ENCODE measurements at regions not wholly inside any gene's neighbourhood (a gene's known extent, or its start where the extent isn't known, plus 50 kb on each side); places are given as distances from the start of the nearest gene placed in this dataset.

DNA sequence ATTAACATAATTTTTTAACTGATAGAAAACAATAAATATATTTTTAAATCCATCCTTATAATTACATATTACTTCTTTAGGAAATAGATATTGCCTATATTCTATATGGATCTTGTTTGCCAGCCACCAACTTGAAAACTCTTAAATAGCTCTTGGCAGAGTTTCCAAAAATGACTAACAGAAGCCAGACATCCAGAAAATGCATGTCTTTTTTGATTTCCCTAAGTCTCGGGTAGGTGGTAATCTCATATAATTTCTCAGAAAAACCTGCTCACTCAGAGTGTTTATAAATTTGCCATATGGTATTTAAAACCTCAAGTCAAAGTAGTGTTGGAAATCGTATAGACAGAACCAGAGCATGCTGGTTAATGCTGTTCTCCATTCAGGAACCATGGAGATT lies 360.4 kb upstream of the FOXG1 start:
- Histone ChIP-seq H3K27ac (ENCODE audit: low read length) (peak overlapping the region; percentile 44), H3K36me3 (ENCODE audit: control insufficient read depth, insufficient read depth, low read length) (no peaks in the 10 kb centered on the region), H3K4me3 (ENCODE audit: low read length) (no peak overlapping the region), H3K4me1 (ENCODE audit: control insufficient read depth, insufficient read depth, low read length) (peaks cover 7% of the 10 kb centered on the region), H3K9me3 (replicated peaks; ENCODE audit: control insufficient read depth, low read depth, low read length) (no peaks in the 10 kb centered on the region), H3K27me3 (ENCODE audit: control insufficient read depth, insufficient read depth, low read length) (no peaks in the 10 kb centered on the region)
- WGBS (ENCODE audit: insufficient coverage), result 17% methylated on average over 1 of the region's 2 CpGs
- peak; percentile 37 for DNase-seq

DNA sequence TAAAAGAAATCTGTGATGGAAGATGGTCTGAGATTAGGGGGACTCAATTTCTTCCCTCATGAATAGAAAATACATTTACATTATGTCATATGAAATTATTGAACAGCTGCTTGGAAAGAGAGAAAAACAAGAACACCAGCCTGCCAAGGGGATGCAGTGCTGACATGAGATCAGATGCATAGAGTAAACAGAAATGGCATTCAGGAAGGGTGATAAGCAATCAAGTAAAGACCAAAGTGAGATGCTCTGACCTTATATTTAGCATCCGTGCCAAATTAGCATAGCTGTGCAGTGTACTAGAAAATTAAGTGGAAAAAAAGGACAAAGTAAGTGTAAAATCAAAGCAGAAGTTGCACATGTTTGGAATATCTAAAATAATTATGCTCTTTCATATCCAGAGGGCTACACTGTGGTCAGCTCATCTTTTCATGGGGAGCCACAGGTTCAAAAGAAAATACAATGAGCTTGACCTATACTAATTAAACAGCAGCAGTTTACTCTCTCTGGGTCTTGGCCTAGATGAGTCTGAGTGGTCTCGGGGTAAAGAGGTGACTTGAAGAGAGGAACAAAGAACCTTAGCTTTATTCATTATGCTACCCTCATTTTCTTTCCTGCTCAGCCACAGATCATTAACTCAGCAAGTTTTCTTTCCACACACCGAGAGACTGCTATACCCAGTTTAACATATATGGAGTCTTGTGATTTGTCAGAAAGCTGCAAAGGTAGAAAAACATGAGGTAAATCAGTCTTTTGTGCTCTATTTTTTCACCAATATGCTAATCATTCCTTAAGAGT lies 359.4 kb upstream of the FOXG1 start:
- peak overlapping the region; percentile 49 for H3K27ac ChIP-seq (ENCODE audit: low read length)
- peaks cover 7% of the 10 kb centered on the region for H3K4me1 ChIP-seq (ENCODE audit: control insufficient read depth, insufficient read depth, low read length)
- no peak overlapping the region for H3K4me3 ChIP-seq (ENCODE audit: low read length)
- no CpG with 5 or more reads among the region's 3 CpGs for WGBS (ENCODE audit: insufficient coverage)
- DNase-seq, result peak; percentile 57
- H3K27me3 ChIP-seq (ENCODE audit: control insufficient read depth, insufficient read depth, low read length), result no peaks in the 10 kb centered on the region
- no peaks in the 10 kb centered on the region for H3K9me3 ChIP-seq (replicated peaks; ENCODE audit: control insufficient read depth, low read depth, low read length)
- no peaks in the 10 kb centered on the region for H3K36me3 ChIP-seq (ENCODE audit: control insufficient read depth, insufficient read depth, low read length)

DNA sequence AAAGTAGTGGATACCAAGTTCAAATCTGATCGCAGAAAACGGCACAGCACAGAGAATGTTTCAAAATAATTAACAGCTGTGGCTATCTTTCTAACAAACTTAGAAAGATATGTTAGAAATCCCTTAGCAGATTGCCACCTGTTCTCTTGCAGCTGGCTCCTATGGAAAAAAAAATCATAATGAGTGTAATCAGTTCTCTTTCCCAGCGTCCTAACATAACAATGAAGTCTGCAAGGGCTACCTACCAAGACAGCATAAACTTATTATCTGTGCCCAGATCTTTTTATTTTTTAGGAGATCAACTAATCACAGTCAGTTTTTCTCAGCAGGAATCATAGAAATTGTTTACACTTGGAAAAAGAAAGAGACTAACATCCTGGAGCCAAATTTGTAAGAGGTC lies 358.6 kb upstream of the FOXG1 start:
- Histone ChIP-seq H3K4me3 (ENCODE audit: low read length) (no peak overlapping the region), H3K9me3 (replicated peaks; ENCODE audit: control insufficient read depth, low read depth, low read length) (no peaks in the 10 kb centered on the region), H3K27me3 (ENCODE audit: control insufficient read depth, insufficient read depth, low read length) (no peaks in the 10 kb centered on the region), H3K27ac (ENCODE audit: low read length) (peak overlapping the region; percentile 59), H3K4me1 (ENCODE audit: control insufficient read depth, insufficient read depth, low read length) (peaks cover 7% of the 10 kb centered on the region), H3K36me3 (ENCODE audit: control insufficient read depth, insufficient read depth, low read length) (no peaks in the 10 kb centered on the region)
- DNase-seq, result peak; percentile 63
- 17% methylated on average over 1 of the region's 3 CpGs for WGBS (ENCODE audit: insufficient coverage)

DNA sequence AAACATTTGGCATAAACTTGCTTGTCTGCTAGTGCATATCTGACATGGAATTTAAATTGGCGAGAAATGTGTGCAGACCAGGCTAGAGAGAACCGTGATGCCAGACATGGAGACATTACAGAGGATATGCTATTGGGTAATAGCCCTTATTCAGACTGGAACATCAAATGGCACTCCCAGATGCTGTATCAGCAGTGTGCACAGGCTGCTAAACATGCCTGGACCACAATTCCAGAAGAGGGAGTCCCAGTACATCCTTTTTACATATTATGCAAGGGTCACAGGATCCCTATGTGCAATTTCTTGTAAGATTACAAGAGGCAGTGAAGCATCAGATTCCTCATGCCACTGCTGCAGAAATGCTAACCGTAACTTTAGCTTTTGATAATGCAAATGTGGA lies 354.5 kb upstream of the FOXG1 start:
- Histone ChIP-seq H3K36me3 (ENCODE audit: control insufficient read depth, insufficient read depth, low read length) (no peaks in the 10 kb centered on the region), H3K9me3 (replicated peaks; ENCODE audit: control insufficient read depth, low read depth, low read length) (peaks cover 2% of the 10 kb centered on the region), H3K4me1 (ENCODE audit: control insufficient read depth, insufficient read depth, low read length) (peaks cover 5% of the 10 kb centered on the region), H3K27ac (ENCODE audit: low read length) (no peak overlapping the region), H3K4me3 (ENCODE audit: low read length) (no peak overlapping the region), H3K27me3 (ENCODE audit: control insufficient read depth, insufficient read depth, low read length) (no peaks in the 10 kb centered on the region)
- WGBS (ENCODE audit: insufficient coverage), result no CpG with 5 or more reads among the region's 3 CpGs
- peak; percentile 16 for DNase-seq

DNA sequence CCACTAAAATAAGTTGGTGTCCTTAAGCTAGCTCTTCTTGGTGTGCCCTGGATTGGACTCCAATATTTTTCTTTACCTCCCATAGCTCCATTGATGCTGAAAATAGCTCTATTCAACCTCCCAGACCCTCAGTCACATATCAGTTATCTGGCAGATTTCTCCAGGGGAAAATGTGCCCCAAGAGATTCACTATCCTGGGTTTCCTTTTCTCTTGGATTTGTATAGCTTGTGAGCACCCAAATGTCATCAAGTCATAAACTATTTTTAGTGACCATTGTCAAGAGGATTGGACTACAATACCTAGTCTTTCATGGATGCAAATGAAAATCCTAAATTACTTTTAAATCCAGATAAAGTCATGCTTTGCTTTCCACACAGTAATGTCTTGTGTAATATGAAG lies 339.6 kb upstream of the FOXG1 start:
- H3K27ac ChIP-seq (ENCODE audit: low read length), result no peak overlapping the region
- no peak overlapping the region for H3K4me3 ChIP-seq (ENCODE audit: low read length)
- H3K27me3 ChIP-seq (ENCODE audit: control insufficient read depth, insufficient read depth, low read length), result no peaks in the 10 kb centered on the region
- no peaks in the 10 kb centered on the region for H3K4me1 ChIP-seq (ENCODE audit: control insufficient read depth, insufficient read depth, low read length)
- no peaks in the 10 kb centered on the region for H3K36me3 ChIP-seq (ENCODE audit: control insufficient read depth, insufficient read depth, low read length)
- DNase-seq, result no peak
- peaks cover 6% of the 10 kb centered on the region for H3K9me3 ChIP-seq (replicated peaks; ENCODE audit: control insufficient read depth, low read depth, low read length)

DNA sequence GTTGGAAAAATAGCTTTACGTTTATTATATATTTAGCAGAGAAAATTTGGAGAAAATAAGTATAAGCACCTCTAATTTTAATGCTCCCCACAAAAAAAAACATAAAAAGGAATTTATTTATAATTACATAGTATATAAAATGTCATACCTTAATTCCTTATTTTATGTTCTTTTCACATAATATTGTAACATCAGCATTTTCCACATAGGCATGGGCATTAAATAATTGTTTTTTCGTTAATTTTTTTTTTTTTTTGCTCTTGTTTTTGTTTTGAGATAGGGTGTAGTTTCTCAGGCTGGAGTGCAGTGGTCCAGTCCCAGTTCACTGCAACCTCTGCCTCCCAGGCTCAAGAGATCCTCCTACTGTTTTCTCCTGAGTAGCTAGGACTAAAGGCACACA lies 329.8 kb upstream of the FOXG1 start:
- Histone ChIP-seq H3K4me1 (ENCODE audit: control insufficient read depth, insufficient read depth, low read length) (no peaks in the 10 kb centered on the region), H3K9me3 (replicated peaks; ENCODE audit: control insufficient read depth, low read depth, low read length) (no peaks in the 10 kb centered on the region), H3K27ac (ENCODE audit: low read length) (no peak overlapping the region), H3K4me3 (ENCODE audit: low read length) (no peak overlapping the region), H3K27me3 (ENCODE audit: control insufficient read depth, insufficient read depth, low read length) (no peaks in the 10 kb centered on the region), H3K36me3 (ENCODE audit: control insufficient read depth, insufficient read depth, low read length) (no peaks in the 10 kb centered on the region)
- DNase-seq, result no peak
- no CpG with 5 or more reads among the region's 2 CpGs for WGBS (ENCODE audit: insufficient coverage)

DNA sequence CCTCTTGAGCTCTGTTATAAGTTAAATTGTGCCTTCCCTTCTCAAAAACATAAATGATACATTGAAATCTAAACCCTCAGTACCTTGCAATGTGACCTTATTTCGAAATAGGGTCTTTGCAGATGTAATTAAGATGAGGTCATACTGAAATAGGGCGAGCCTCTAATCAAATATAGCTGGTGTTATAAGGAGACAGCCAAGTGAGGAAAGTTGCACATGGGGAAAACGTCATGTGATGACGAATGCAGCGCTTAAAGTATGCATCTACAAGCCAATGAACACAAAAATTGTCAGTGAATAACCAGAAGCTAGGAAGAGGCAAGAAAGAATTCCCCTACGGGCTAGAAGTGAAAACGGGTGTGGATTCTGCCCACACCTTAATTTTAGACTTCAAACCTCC lies 305.2 kb upstream of the FOXG1 start:
- Histone ChIP-seq H3K4me3 (ENCODE audit: low read length) (no peak overlapping the region), H3K9me3 (replicated peaks; ENCODE audit: control insufficient read depth, low read depth, low read length) (peaks cover 3% of the 10 kb centered on the region), H3K27me3 (ENCODE audit: control insufficient read depth, insufficient read depth, low read length) (no peaks in the 10 kb centered on the region), H3K36me3 (ENCODE audit: control insufficient read depth, insufficient read depth, low read length) (no peaks in the 10 kb centered on the region), H3K4me1 (ENCODE audit: control insufficient read depth, insufficient read depth, low read length) (no peaks in the 10 kb centered on the region), H3K27ac (ENCODE audit: low read length) (no peak overlapping the region)
- 77% methylated on average over 2 of the region's 7 CpGs for WGBS (ENCODE audit: insufficient coverage)
- no peak for DNase-seq

DNA sequence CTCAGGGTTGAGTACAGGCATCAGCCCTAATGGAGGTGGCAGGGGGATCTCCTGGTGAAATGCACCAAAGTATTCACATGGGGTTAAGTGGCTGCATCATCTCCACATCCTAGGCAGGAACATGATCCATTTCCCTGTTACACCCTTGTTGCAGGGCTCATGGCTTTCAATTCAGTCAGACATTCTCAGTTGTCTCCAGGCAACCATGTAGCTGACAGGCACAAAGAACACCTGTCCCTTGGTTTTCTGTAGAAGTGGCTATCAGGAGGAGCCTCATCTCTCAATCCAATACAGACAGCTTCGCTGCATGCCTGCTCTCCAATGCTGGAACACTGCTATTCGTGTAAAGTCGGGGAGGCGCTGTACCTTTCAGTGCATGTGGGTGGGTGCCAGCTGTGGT lies 299.0 kb upstream of the FOXG1 start:
- H3K4me3 ChIP-seq (ENCODE audit: low read length), result no peak overlapping the region
- peaks cover 3% of the 10 kb centered on the region for H3K9me3 ChIP-seq (replicated peaks; ENCODE audit: control insufficient read depth, low read depth, low read length)
- DNase-seq, result peak; percentile 52
- peaks cover 14% of the 10 kb centered on the region for H3K4me1 ChIP-seq (ENCODE audit: control insufficient read depth, insufficient read depth, low read length)
- WGBS (ENCODE audit: insufficient coverage), result 95% methylated on average over 3 of the region's 4 CpGs
- H3K27me3 ChIP-seq (ENCODE audit: control insufficient read depth, insufficient read depth, low read length), result no peaks in the 10 kb centered on the region
- H3K27ac ChIP-seq (ENCODE audit: low read length), result peak overlapping the region; percentile 81
- no peaks in the 10 kb centered on the region for H3K36me3 ChIP-seq (ENCODE audit: control insufficient read depth, insufficient read depth, low read length)

DNA sequence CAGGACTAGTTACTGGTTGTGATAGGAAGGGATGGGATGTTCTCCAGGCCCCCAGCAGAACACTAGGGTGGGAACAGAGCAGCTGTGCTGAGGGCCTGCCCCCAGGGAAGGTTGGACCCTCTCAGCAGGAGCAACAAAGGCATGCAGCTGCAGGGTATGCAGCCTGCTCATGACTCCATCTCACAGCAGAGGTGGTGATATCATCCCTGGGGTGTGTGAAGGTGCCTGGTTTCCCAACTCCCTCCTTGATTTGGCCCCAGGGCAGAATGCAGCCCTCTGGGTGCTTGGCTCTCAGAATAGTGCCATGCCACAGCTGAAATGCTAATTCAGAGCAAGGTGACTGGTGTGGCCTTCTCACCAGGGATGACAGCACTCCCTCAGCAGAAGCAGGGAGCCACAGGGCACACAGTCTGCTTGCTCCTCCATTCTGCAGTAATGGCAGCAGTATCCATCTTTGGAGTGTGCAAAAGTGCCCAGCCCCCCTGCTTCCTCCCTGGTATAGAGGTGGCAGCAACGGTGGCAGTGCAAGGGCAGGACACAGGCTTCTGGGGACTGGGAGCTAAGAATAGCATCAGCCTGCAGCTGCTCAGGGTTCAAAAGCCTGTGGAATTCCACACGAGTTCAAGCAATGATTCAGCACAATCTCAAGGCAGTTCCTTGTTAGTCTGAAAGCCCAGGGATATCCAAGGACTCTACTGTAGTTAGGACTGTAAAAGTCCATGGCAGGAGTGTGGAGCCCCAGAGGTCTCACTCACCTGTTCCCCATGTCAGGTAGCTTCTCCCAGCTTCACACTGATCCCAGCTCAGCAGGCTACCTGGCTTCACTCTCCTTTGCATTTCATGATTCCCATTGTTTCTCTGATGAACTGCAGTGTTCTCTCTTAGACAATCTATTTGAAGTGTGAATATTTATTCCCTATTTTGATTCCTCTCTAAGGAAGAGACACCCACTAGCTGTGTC lies 298.1 kb upstream of the FOXG1 start:
- WGBS (ENCODE audit: insufficient coverage), result 67% methylated on average over 1 of the region's 2 CpGs
- DNase-seq, result peak; percentile 55
- Histone ChIP-seq H3K4me1 (ENCODE audit: control insufficient read depth, insufficient read depth, low read length) (peaks cover 14% of the 10 kb centered on the region), H3K9me3 (replicated peaks; ENCODE audit: control insufficient read depth, low read depth, low read length) (peaks cover 3% of the 10 kb centered on the region), H3K27me3 (ENCODE audit: control insufficient read depth, insufficient read depth, low read length) (no peaks in the 10 kb centered on the region), H3K27ac (ENCODE audit: low read length) (peak overlapping the region; percentile 81), H3K4me3 (ENCODE audit: low read length) (no peak overlapping the region), H3K36me3 (ENCODE audit: control insufficient read depth, insufficient read depth, low read length) (no peaks in the 10 kb centered on the region)

DNA sequence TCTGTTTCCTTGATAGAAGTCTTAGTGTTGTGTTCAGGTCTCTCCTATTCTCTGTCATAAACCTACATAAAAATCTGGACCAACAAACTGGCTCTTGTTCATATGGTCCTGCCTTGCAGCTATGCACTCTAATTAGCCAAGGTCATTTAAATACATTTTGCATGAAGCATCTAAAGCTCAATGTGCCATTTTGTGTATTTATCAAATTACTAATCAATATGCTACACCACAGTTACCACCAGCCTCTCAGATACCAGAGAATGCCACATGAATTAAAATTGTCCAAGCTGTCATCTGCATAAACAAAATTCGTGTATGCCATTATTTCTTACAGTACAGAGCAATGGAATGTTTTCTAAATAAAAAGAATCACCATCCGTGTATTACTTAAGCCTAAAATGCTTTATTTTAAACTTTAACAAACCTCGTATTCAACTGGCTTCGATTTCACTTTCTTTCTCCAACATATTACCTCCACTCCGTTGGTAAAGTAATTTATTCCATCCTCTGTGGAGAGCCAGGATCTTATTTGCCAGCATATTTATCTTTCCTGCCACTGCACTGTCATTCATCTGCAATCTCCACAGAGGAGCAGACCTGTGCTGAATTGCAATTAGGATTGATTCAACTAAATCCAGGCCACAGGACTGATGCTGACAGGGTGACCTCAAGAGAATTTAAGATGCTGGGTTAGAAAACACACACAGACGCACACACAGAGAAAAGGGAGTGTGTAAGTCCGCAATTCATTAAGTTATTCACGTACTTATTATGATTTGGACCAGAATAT lies 284.1 kb upstream of the FOXG1 start:
- 47% methylated on average over 3 of the region's 8 CpGs for WGBS (ENCODE audit: insufficient coverage)
- Histone ChIP-seq H3K27me3 (ENCODE audit: control insufficient read depth, insufficient read depth, low read length) (no peaks in the 10 kb centered on the region), H3K27ac (ENCODE audit: low read length) (no peak overlapping the region), H3K36me3 (ENCODE audit: control insufficient read depth, insufficient read depth, low read length) (no peaks in the 10 kb centered on the region), H3K9me3 (replicated peaks; ENCODE audit: control insufficient read depth, low read depth, low read length) (no peaks in the 10 kb centered on the region), H3K4me3 (ENCODE audit: low read length) (no peak overlapping the region), H3K4me1 (ENCODE audit: control insufficient read depth, insufficient read depth, low read length) (no peaks in the 10 kb centered on the region)
- DNase-seq, result peak; percentile 8

All from muscle of leg (tissue), 3 donors.